Large intestine (tissue), 3 donors: ENCODE measurements at regions not wholly inside any gene's neighbourhood (a gene's known extent, or its start where the extent isn't known, plus 50 kb on each side); places are given as distances from the start of the nearest gene placed in this dataset.

Experiments
- DNase-seq, 2 donors: peaks; one replicate each; pipeline versions ENCODE4 v3.0.0 to v3.0.0-alpha.2; 2013
- H3K27ac ChIP-seq: one replicate; pipeline ENCODE4 v1.5.1; 2013; ENCODE audit warnings: low read length
- H3K27me3 ChIP-seq: 2 replicates; pipeline ENCODE4 v1.6.1; 2013; ENCODE audit warnings: low read length; ENCODE audit not compliant: control insufficient read depth, insufficient read depth
- H3K36me3 ChIP-seq: 2 replicates; pipeline ENCODE4 v1.6.1; 2013; ENCODE audit warnings: low read length; ENCODE audit not compliant: control insufficient read depth, insufficient read depth
- H3K4me1 ChIP-seq: one replicate; pipeline ENCODE4 v1.6.1; 2013; ENCODE audit warnings: low read length; ENCODE audit not compliant: control insufficient read depth, insufficient read depth
- H3K4me3 ChIP-seq: one replicate; pipeline ENCODE4 v1.5.1; 2013; ENCODE audit warnings: low read length
- H3K9me3 ChIP-seq: one replicate; pipeline ENCODE4 v1.6.1; 2013; ENCODE audit warnings: mild to moderate bottlenecking, low read depth, low read length, moderate library complexity; ENCODE audit not compliant: control insufficient read depth
- whole genome bisulfite sequencing: methylation state at CpG from one replicate; pipeline ENCODE4 v1.1.5; 2013; ENCODE audit warnings: low lambda C conversion rate; ENCODE audit not compliant: insufficient coverage; 5-methylcytosine and 5-hydroxymethylcytosine counted together

DNA sequence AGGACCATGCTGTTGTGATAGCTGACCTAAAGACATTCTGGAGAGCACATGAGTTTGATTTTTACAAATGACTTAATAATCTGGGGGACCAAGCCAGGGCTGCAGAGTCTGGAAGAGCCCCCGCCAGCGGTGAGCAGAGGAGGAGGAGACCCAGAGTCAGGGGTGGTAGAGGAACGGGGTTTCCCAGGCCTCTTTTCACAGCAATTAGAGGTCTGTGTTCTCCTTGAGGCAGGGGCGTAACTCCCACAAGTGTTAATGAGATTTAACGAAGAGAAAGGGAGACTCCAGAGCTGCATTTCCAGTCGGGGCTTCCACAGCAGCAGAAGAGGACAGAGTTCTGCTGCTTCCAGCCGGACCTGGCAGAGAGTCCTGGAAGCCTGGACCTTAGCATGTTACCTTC is 137.9 kb upstream of the SLC24A2 start:
- Histone ChIP-seq H3K27me3 (peaks cover 4% of the 10 kb centered on the region), H3K4me1 (peaks cover 3% of the 10 kb centered on the region), H3K9me3 (no peaks in the 10 kb centered on the region), H3K27ac (no peak overlapping the region), H3K4me3 (no peak overlapping the region), H3K36me3 (no peaks in the 10 kb centered on the region)
- no peak for DNase-seq
- no CpG with 5 or more reads among the region's 7 CpGs for WGBS

GRCh38 chr9:19925674-19926503 is 137.1 kb upstream of the SLC24A2 start:
- H3K4me1 ChIP-seq: peaks cover 3% of the 10 kb centered on the region
- DNase-seq: peak; percentile 60 to 74
- no peak overlapping the region for H3K27ac ChIP-seq
- peak overlapping the region; percentile 38 for H3K4me3 ChIP-seq
- H3K27me3 ChIP-seq: peaks cover 4% of the 10 kb centered on the region
- H3K9me3 ChIP-seq: no peaks in the 10 kb centered on the region
- H3K36me3 ChIP-seq: no peaks in the 10 kb centered on the region
- 15% methylated on average over 5 of the region's 20 CpGs for WGBS

GRCh38 chr9:19924080-19924479 is 135.2 kb upstream of the SLC24A2 start:
- Histone ChIP-seq H3K4me1 (peaks cover 3% of the 10 kb centered on the region), H3K27me3 (peaks cover 4% of the 10 kb centered on the region), H3K9me3 (no peaks in the 10 kb centered on the region), H3K4me3 (no peak overlapping the region), H3K36me3 (no peaks in the 10 kb centered on the region), H3K27ac (no peak overlapping the region)
- DNase-seq: no peak
- no CpG with 5 or more reads among the region's 2 CpGs for WGBS

- H3K4me1 ChIP-seq: peaks cover 3% of the 10 kb centered on the region
- peak; percentile 14 to 20 for DNase-seq
- peaks cover 4% of the 10 kb centered on the region for H3K27me3 ChIP-seq
- H3K27ac ChIP-seq: no peak overlapping the region
- no peak overlapping the region for H3K4me3 ChIP-seq
- no CpG with 5 or more reads among the region's 2 CpGs for WGBS
- no peaks in the 10 kb centered on the region for H3K9me3 ChIP-seq
- no peaks in the 10 kb centered on the region for H3K36me3 ChIP-seq
Measured at GRCh38 chr9:19922476-19923118, 133.8 kb upstream of the SLC24A2 start.

DNA sequence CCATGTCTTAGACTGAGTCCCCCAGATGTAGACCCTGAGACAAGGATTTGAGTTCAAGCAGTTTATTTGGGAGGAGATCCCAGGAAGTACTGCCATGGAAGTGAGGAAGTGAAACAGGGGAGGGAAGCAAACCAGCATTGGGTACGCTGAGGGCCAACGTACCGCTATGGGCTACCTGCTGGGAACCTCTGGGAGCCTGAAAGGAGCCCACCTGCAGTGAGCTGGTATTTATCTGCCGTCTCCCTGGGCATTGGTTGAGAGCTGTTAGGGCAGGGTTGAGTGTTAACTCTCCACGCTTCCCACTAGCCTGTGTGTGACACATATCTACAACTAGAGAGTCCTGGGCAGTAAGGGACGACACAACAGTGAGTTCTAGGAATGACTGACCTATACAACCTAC is 131.6 kb upstream of the SLC24A2 start:
- no peak overlapping the region for H3K27ac ChIP-seq
- no peaks in the 10 kb centered on the region for H3K27me3 ChIP-seq
- no CpG with 5 or more reads among the region's 6 CpGs for WGBS
- H3K36me3 ChIP-seq: no peaks in the 10 kb centered on the region
- no peak for DNase-seq
- no peaks in the 10 kb centered on the region for H3K9me3 ChIP-seq
- no peak overlapping the region for H3K4me3 ChIP-seq
- H3K4me1 ChIP-seq: no peaks in the 10 kb centered on the region

DNA sequence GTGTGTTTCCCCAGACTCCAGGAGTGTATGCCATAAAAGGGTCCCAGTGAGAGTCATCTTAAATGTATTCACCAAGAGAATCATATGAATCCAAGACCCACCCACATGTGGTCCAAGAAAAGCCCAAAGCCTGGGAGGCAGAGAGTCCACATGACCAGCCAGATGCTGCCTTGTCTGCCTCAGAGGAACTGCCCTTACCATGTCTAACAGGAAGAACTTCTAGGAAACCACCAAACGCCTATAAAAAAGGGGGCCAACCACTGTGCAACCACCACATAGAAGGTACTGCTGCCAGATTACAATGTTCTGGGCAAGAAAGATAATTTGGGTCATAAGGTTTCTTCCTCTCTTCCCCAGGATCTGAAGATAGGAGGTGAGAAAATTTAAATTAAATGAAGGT is 129.8 kb upstream of the SLC24A2 start:
- no peaks in the 10 kb centered on the region for H3K4me1 ChIP-seq
- no peak overlapping the region for H3K27ac ChIP-seq
- no peaks in the 10 kb centered on the region for H3K9me3 ChIP-seq
- no peaks in the 10 kb centered on the region for H3K36me3 ChIP-seq
- H3K27me3 ChIP-seq: no peaks in the 10 kb centered on the region
- DNase-seq: no peak
- WGBS: no CpG with 5 or more reads among the region's 1 CpG
- no peak overlapping the region for H3K4me3 ChIP-seq

DNA sequence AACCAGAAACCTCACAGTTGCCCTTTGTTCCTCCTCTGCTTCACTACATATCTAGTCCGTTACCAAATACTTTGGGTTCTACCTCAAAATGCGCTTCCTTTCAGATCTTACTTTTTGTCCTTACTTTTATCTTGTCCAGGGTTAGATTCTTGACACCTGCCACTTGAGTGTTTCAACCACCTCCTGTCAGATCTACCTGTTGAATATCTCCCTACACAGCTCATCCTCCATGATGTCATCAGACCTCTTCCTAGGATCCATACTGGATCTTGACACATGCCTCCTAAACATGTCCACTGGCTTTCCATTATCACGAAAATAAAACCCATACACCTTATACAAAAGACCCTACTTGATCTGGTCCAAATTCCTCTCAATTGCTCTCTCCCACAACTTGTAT is 125.2 kb upstream of the SLC24A2 start:
- H3K27ac ChIP-seq: no peak overlapping the region
- no peaks in the 10 kb centered on the region for H3K4me1 ChIP-seq
- H3K27me3 ChIP-seq: no peaks in the 10 kb centered on the region
- no peak overlapping the region for H3K4me3 ChIP-seq
- DNase-seq: no peak
- no peaks in the 10 kb centered on the region for H3K9me3 ChIP-seq
- no peaks in the 10 kb centered on the region for H3K36me3 ChIP-seq
- 100% methylated on average over 2 of the region's 3 CpGs for WGBS

- no peak for DNase-seq
- Histone ChIP-seq H3K36me3 (no peaks in the 10 kb centered on the region), H3K27ac (no peak overlapping the region), H3K27me3 (no peaks in the 10 kb centered on the region), H3K4me1 (no peaks in the 10 kb centered on the region), H3K4me3 (no peak overlapping the region), H3K9me3 (no peaks in the 10 kb centered on the region)
- no CpG with 5 or more reads among the region's 1 CpG for WGBS
Measured at GRCh38 chr9:19913151-19913550, 124.3 kb upstream of the SLC24A2 start.

GRCh38 chr9:19903076-19903475 is 114.2 kb upstream of the SLC24A2 start:
- WGBS: no CpG with 5 or more reads among the region's 5 CpGs
- Histone ChIP-seq H3K4me3 (no peak overlapping the region), H3K9me3 (no peaks in the 10 kb centered on the region), H3K27ac (no peak overlapping the region), H3K27me3 (no peaks in the 10 kb centered on the region), H3K36me3 (no peaks in the 10 kb centered on the region), H3K4me1 (no peaks in the 10 kb centered on the region)
- no peak for DNase-seq

DNA sequence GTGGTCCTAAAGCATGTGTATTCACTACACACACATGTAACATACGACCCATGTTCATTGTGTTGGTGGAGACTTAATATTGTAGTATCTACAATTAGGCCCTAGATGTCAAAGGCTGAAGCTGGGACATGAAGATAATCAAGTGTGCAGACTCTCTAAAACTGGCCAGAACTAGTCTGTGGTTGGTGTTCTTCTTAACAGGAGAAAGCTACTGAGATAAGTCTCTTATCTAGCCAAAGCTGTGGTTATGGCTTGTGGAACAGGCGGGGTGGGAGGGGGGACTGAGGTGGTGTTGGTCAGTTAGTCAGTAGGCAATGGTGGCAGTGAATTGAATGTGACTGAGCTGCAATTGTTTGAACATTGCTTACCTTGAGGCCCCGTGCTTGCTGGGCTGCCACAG is 112.7 kb upstream of the SLC24A2 start:
- WGBS: no CpG with 5 or more reads among the region's 3 CpGs
- Histone ChIP-seq H3K27me3 (no peaks in the 10 kb centered on the region), H3K9me3 (no peaks in the 10 kb centered on the region), H3K4me3 (no peak overlapping the region), H3K4me1 (no peaks in the 10 kb centered on the region), H3K36me3 (no peaks in the 10 kb centered on the region), H3K27ac (no peak overlapping the region)
- DNase-seq: no peak

GRCh38 chr9:19896161-19896560 is 107.3 kb upstream of the SLC24A2 start:
- no peaks in the 10 kb centered on the region for H3K36me3 ChIP-seq
- no peaks in the 10 kb centered on the region for H3K4me1 ChIP-seq
- no peaks in the 10 kb centered on the region for H3K27me3 ChIP-seq
- H3K4me3 ChIP-seq: no peak overlapping the region
- no peaks in the 10 kb centered on the region for H3K9me3 ChIP-seq
- no CpG with 5 or more reads among the region's 1 CpG for WGBS
- no peak overlapping the region for H3K27ac ChIP-seq
- no peak for DNase-seq
